ENCODE measurements at regions not wholly inside any gene's neighbourhood (a gene's known extent, or its start where the extent isn't known, plus 50 kb on each side); places are given as distances from the start of the nearest gene placed in this dataset.

- TF ChIP-seq CEBPB (IDR thresholded peaks at IDR 0.05; ENCODE audit: low read depth, low read length): no peak
- TF ChIP-seq FOSL1 (IDR thresholded peaks at IDR 0.05; ENCODE audit: insufficient read depth, low read depth, low read length): no peak
- no peak for TF ChIP-seq SUZ12 (IDR thresholded peaks at IDR 0.05; ENCODE audit: low read length)
- no peak for TF ChIP-seq TAF1 (IDR thresholded peaks at IDR 0.05; ENCODE audit: low read depth, low read length)
- no peak for TF ChIP-seq ZNF274 (IDR thresholded peaks at IDR 0.05; ENCODE audit: borderline replicate concordance, extremely low read depth, low read length)
Measured at GRCh38 chr11:101686514-101686913, 102.7 kb upstream of the TRPC6 start (continued).
